HG02852 (cell line): ENCODE measurements at regions not wholly inside any gene's neighbourhood (a gene's known extent, or its start where the extent isn't known, plus 50 kb on each side); places are given as distances from the start of the nearest gene placed in this dataset.
"Not testable (repeated sequence)": the region's sequence is repeated elsewhere in the genome, so short reads cannot be mapped to it uniquely, and the experiment has no call there.

Experiments used
- ATAC-seq: cut with Tn5 transposase; IDR thresholded peaks from one replicate; pipeline ENCODE4 v1.9.1; 2021; ENCODE audit warnings: mild to moderate bottlenecking, moderate library complexity; ENCODE audit not compliant: unreplicated experiment

- ATAC-seq: no peak
These were observed 240.8 kb downstream of the ARHGAP12 start for GRCh38 chr10:31687663-31688482.

GRCh38 chr10:31686599-31686998 is 242.0 kb downstream of the ARHGAP12 start:
- ATAC-seq: no peak

GRCh38 chr10:31683682-31684081 is 244.9 kb downstream of the ARHGAP12 start:
- ATAC-seq: no peak

GRCh38 chr10:31679936-31680335 is 248.7 kb downstream of the ARHGAP12 start:
- ATAC-seq: no peak

GRCh38 chr10:31678575-31679516 is 249.8 kb downstream of the ARHGAP12 start:
- ATAC-seq: no peak

GRCh38 chr10:31678139-31678536 is 250.5 kb downstream of the ARHGAP12 start:
- no peak for ATAC-seq

- no peak for ATAC-seq
These were observed 251.2 kb downstream of the ARHGAP12 start for GRCh38 chr10:31677195-31678138.

GRCh38 chr10:31675726-31676125 is 252.9 kb downstream of the ARHGAP12 start:
- ATAC-seq: no peak

GRCh38 chr10:31669357-31669756 is 259.3 kb downstream of the ARHGAP12 start:
- no peak for ATAC-seq

- ATAC-seq: no peak
These were observed 260.3 kb downstream of the ARHGAP12 start for GRCh38 chr10:31668326-31668725.

GRCh38 chr10:31665764-31666279 is 262.8 kb downstream of the ARHGAP12 start:
- not testable (repeated sequence) for ATAC-seq

- no peak for ATAC-seq
These were observed 263.8 kb downstream of the ARHGAP12 start for GRCh38 chr10:31664803-31665202.

GRCh38 chr10:31664071-31664470 is 264.6 kb downstream of the ARHGAP12 start:
- ATAC-seq: not testable (repeated sequence)

- ATAC-seq: no peak
These were observed 268.3 kb downstream of the ARHGAP12 start for GRCh38 chr10:31660300-31660699.

GRCh38 chr10:31659665-31660064 is 269.0 kb downstream of the ARHGAP12 start:
- no peak for ATAC-seq

- no peak for ATAC-seq
These were observed 271.2 kb downstream of the ARHGAP12 start for GRCh38 chr10:31657434-31657872.

GRCh38 chr10:31656851-31657433 is 271.7 kb downstream of the ARHGAP12 start:
- no peak for ATAC-seq

GRCh38 chr10:31652038-31652437 is 276.6 kb downstream of the ARHGAP12 start:
- no peak for ATAC-seq

GRCh38 chr10:31650010-31650409 is 278.6 kb downstream of the ARHGAP12 start:
- no peak for ATAC-seq

GRCh38 chr10:31648966-31649365 is 279.7 kb downstream of the ARHGAP12 start:
- ATAC-seq: no peak
